ENCODE measurements at regions not wholly inside any gene's neighbourhood (a gene's known extent, or its start where the extent isn't known, plus 50 kb on each side); places are given as distances from the start of the nearest gene placed in this dataset.

- H2BK5ac ChIP-seq (ENCODE audit: insufficient read length, low read length): no peak overlapping the region
- H2BK15ac ChIP-seq (ENCODE audit: low read depth, low read length): no peak overlapping the region
- no peak overlapping the region for H4K91ac ChIP-seq (ENCODE audit: insufficient read length, low read depth, low read length)
- H3K4ac ChIP-seq (ENCODE audit: low read depth, low read length): no peak overlapping the region
- H3K23ac ChIP-seq (ENCODE audit: insufficient read length, low read depth, low read length): no peak overlapping the region
- no peak overlapping the region for H2AFZ ChIP-seq (ENCODE audit: low read length)
- H4K8ac ChIP-seq (replicated peaks; ENCODE audit: insufficient read length, low read depth, low read length): no peak overlapping the region
- peaks cover 5 to 8% of the 10 kb centered on the region in 2 experiments for H3K4me1 Mint-ChIP-seq
- no CpG with 5 or more reads among the region's 1 CpG for whole genome bisulfite sequencing (ENCODE audit: extremely low coverage, insufficient read length, low lambda C conversion rate)
- no peak overlapping the region for H3T11ph ChIP-seq (ENCODE audit: low read length)
- H3K27ac ChIP-seq (ENCODE audit: insufficient read length, low read depth, low read length): no peak overlapping the region
- H3K23me2 ChIP-seq (ENCODE audit: insufficient read length, low read depth, low read length, poor library complexity, severe bottlenecking): no peaks in the 10 kb centered on the region
- no peak overlapping the region for H3K18ac ChIP-seq (ENCODE audit: insufficient read length, low read depth, low read length)
- no peaks in the 10 kb centered on the region for H3K9me3 ChIP-seq (ENCODE audit: control insufficient read depth, low read depth, low read length)
- no peak overlapping the region for H2BK12ac ChIP-seq (ENCODE audit: insufficient read length, low read depth, low read length)
- no peak overlapping the region for H3K56ac ChIP-seq (ENCODE audit: insufficient read length, low read depth, low read length)
- peaks cover 0 to 3% (median 0%) of the 10 kb centered on the region in 3 experiments; a peak in 2 of 7 replicates for H3K36me3 Mint-ChIP-seq (ENCODE audit: insufficient read depth in 1 of 3, low read depth in 3 of 3)
- H4K20me1 ChIP-seq (ENCODE audit: control insufficient read depth, insufficient read depth, insufficient read length): no peaks in the 10 kb centered on the region
- H3K27me3 ChIP-seq (ENCODE audit: insufficient read depth, low read length): no peaks in the 10 kb centered on the region
- H3K14ac ChIP-seq (ENCODE audit: insufficient read depth, low read length): no peak overlapping the region
- TF ChIP-seq CTCF (conservative IDR thresholded peaks at IDR 0.05): no peak
- H2BK120ac ChIP-seq (ENCODE audit: low read depth, low read length, poor library complexity, severe bottlenecking): no peak overlapping the region
- H3K27ac Mint-ChIP-seq: no peak overlapping the region
- H3K79me2 ChIP-seq (ENCODE audit: insufficient read depth, low read length): no peaks in the 10 kb centered on the region
- no peak for DNase-seq
- H2AK5ac ChIP-seq (ENCODE audit: insufficient read length, low read length): no peak overlapping the region
- no peaks in the 10 kb centered on the region for H3K79me1 ChIP-seq (ENCODE audit: insufficient read depth, low read depth, low read length, poor library complexity, severe bottlenecking)
- no peak overlapping the region for H3K4me2 ChIP-seq (ENCODE audit: insufficient read depth, insufficient read length, low read length)
- no peak overlapping the region for H3K4me3 Mint-ChIP-seq
- no peak overlapping the region for H3K9ac ChIP-seq (ENCODE audit: extremely low read depth, insufficient read length, low read length)
- H3K9me3 Mint-ChIP-seq: peaks cover 0 to 10% of the 10 kb centered on the region in 2 experiments; a peak in 4 of 5 replicates
- no peak overlapping the region for H4K5ac ChIP-seq (ENCODE audit: insufficient read length, low read depth, low read length)
- no peaks in the 10 kb centered on the region for H3K4me1 ChIP-seq (ENCODE audit: insufficient read depth, low read length)
- H2BK20ac ChIP-seq (ENCODE audit: low read depth, low read length, poor library complexity, severe bottlenecking): no peak overlapping the region
- H3K27me3 Mint-ChIP-seq (ENCODE audit: low read depth): no peaks in the 10 kb centered on the region
Observed at GRCh38 chr7:123303926-123304325, 104.2 kb upstream of the SLC13A1 start.

Measured in H9 (cell line).